Vagina (tissue), 2 donors: ENCODE measurements at regions not wholly inside any gene's neighbourhood (a gene's known extent, or its start where the extent isn't known, plus 50 kb on each side); places are given as distances from the start of the nearest gene placed in this dataset.
A peak's percentile ranks its signal among the peaks of the same experiment; 100 is the strongest.

Experiments used
- DNase-seq, 2 donors: peaks; one replicate each; pipeline ENCODE4 v3.0.0-alpha.2; 2017; ENCODE audit errors: extremely low spot score in 2 of 2
- H3K27ac ChIP-seq: fragments of 200-600 bp; sonication (generic); one replicate; pipeline ENCODE4 v1.5.1; 2019
- H3K27me3 ChIP-seq: fragments of 200-600 bp; sonication (generic); one replicate; pipeline ENCODE4 v1.5.1; 2019
- H3K36me3 ChIP-seq, 2 donors: fragments of 200-600 bp; sonication (generic); one replicate each; pipeline ENCODE4 v1.5.1; 2017 to 2019
- H3K4me1 ChIP-seq: fragments of 200-600 bp; sonication (generic); one replicate; pipeline ENCODE4 v1.5.1; 2019
- H3K4me3 ChIP-seq, 2 donors: fragments of 200-600 bp; sonication (generic); 1 replicate in 1 of 2; 2 replicates in 1 of 2; pipeline ENCODE4 v1.5.1; 2016 to 2019
- H3K9me3 ChIP-seq: fragments of 200-600 bp; sonication (generic); one replicate; pipeline ENCODE4 v1.5.1; 2019
- POLR2A ChIP-seq, 2 donors: fragments of 450-650 bp; IDR thresholded peaks; one replicate each; pipeline ENCODE4 v1.6.1; 2017; ENCODE audit warnings: antibody characterized with exemption in 2 of 2, mild to moderate bottlenecking in 2 of 2, moderate library complexity in 2 of 2
- POLR2AphosphoS5 ChIP-seq, 2 donors: sonication (generic); formaldehyde crosslinking; IDR thresholded peaks; one replicate each; pipeline ENCODE4 v1.9.0; 2017; ENCODE audit warnings: antibody characterized with exemption in 2 of 2, mild to moderate bottlenecking in 2 of 2, low read depth in 1 of 2; ENCODE audit not compliant: insufficient read depth in 1 of 2
- intact Hi-C: fragments of 100-400 bp; cut with DNase I; formaldehyde crosslinking; loops from one replicate; pipeline ENCODE4 v1.15.1; 2023
- TF ChIP-seq, protein P1 (sequence below), 3 experiments: fragments of 450-650 bp in 2 of 3; fragments of 200-600 bp in 1 of 3; sonication (generic) in 1 of 3; IDR thresholded peaks; one replicate each; pipeline ENCODE4 v1.5.1; 2017 to 2019; ENCODE audit warnings: antibody characterized with exemption in 3 of 3, mild to moderate bottlenecking in 2 of 3, moderate library complexity in 2 of 3

DNA sequence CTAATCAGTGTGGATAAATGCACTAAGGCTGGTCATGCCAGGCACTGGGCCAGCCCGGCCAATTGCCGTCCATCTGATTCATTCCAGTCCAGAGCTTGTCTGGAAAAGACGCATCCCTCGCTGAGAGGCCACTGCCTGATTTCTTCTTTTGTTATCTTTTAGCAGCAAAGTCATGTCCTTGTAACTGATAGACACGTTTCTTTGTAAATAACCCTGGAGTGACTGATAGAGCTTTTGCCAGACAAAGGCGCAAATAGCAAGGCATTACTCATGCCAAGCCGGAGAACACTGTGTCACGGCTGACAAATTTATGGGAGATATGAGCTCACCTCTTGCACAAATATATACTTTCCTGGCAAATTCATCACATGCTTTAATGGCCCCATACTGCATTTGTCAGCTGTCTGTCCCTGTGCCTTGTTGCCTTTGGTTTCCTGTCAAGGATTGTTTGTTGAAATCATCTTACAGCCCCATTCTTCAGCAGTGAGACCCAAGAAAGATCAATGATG, 164.4 kb downstream of the ETAA1 start:
- Histone ChIP-seq H3K4me1 (peaks cover 19% of the 10 kb centered on the region), H3K27me3 (no peaks in the 10 kb centered on the region), H3K9me3 (no peaks in the 10 kb centered on the region), H3K4me3 (no peak overlapping the region), H3K36me3 (no peaks in the 10 kb centered on the region), H3K27ac (no peak overlapping the region)
- no peak for DNase-seq
- no peak for TF ChIP-seq POLR2A (IDR thresholded peaks at IDR 0.05)
- peak in 1 of 2 donors; percentile 46 for TF ChIP-seq POLR2AphosphoS5 (IDR thresholded peaks at IDR 0.05; ENCODE audit: insufficient read depth in 1 of 2, low read depth in 1 of 2)
- TF ChIP-seq, protein P1, sequence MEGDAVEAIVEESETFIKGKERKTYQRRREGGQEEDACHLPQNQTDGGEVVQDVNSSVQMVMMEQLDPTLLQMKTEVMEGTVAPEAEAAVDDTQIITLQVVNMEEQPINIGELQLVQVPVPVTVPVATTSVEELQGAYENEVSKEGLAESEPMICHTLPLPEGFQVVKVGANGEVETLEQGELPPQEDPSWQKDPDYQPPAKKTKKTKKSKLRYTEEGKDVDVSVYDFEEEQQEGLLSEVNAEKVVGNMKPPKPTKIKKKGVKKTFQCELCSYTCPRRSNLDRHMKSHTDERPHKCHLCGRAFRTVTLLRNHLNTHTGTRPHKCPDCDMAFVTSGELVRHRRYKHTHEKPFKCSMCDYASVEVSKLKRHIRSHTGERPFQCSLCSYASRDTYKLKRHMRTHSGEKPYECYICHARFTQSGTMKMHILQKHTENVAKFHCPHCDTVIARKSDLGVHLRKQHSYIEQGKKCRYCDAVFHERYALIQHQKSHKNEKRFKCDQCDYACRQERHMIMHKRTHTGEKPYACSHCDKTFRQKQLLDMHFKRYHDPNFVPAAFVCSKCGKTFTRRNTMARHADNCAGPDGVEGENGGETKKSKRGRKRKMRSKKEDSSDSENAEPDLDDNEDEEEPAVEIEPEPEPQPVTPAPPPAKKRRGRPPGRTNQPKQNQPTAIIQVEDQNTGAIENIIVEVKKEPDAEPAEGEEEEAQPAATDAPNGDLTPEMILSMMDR (IDR thresholded peaks at IDR 0.05): no peak
- intact Hi-C loops: no loop called here

DNA sequence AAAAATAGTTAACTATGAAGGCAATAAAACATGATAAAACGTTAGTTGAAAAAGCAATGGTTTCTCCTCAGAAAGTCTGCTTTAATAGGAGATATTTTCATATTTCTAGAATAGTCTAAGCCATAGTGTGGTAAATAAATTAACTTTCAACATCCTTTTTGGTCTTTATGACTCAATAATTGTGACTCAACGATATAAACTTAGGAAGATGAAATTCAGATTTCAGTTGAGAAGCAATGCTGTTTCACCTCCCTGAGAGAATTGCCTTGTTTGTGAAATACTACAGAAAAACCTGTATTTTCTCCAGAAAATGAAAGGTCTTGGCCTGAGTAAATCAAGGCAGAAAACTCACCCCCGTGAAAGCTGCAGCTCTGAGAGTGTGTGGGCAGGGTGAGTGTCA, 166.9 kb downstream of the ETAA1 start:
- no peak for DNase-seq
- Histone ChIP-seq H3K4me3 (no peak overlapping the region), H3K9me3 (no peaks in the 10 kb centered on the region), H3K4me1 (peaks cover 19% of the 10 kb centered on the region), H3K36me3 (no peaks in the 10 kb centered on the region), H3K27ac (no peak overlapping the region), H3K27me3 (no peaks in the 10 kb centered on the region)
- intact Hi-C loops: no loop called here
- TF ChIP-seq, protein P1 (IDR thresholded peaks at IDR 0.05): no peak
- no peak for TF ChIP-seq POLR2A (IDR thresholded peaks at IDR 0.05)

DNA sequence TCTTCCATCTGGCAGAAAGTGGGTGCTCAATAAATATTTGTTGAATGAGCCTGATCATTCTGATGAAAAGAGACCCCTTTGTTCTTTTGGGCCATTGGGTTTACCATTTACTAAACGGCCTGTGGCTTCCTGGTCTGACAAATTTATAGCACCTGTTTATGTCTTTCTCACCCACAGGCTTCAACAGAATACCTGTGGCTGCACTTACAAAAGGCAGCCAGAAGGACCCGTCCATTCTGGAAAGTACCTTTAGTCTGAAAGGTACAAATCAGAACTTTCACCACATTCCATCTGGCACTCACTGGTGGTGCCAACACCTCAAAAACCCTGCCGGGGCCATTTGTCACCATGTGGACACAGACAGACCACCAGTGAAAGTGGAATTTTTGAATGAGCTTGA, 167.5 kb downstream of the ETAA1 start:
- TF ChIP-seq POLR2A (IDR thresholded peaks at IDR 0.05) (no peak), POLR2AphosphoS5 (IDR thresholded peaks at IDR 0.05; ENCODE audit: insufficient read depth in 1 of 2, low read depth in 1 of 2) (no peak)
- TF ChIP-seq, protein P1 (IDR thresholded peaks at IDR 0.05): no peak
- Histone ChIP-seq H3K36me3 (no peaks in the 10 kb centered on the region), H3K27me3 (no peaks in the 10 kb centered on the region), H3K27ac (no peak overlapping the region), H3K4me1 (peaks cover 19% of the 10 kb centered on the region), H3K4me3 (no peak overlapping the region), H3K9me3 (no peaks in the 10 kb centered on the region)
- intact Hi-C loops: no loop called here
- no peak for DNase-seq

DNA sequence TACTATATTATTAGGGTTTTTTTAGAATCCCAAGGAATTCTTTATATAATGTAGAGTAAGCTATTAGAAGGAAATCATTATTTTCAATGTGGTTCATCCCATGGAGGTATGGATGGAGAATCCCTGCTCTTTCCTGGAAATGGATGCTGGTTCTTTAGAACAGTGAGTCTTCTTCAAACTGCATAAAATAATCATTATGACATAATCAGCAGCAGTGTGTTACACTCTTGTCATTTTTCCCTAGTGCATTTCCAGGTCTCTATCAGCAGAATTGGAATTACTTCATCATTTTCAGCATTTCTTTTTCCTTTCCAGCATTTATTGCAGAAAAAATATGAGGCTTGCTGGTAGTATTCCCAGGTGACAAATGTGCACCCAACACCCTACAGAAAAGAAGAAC, 168.1 kb downstream of the ETAA1 start:
- Histone ChIP-seq H3K27me3 (no peaks in the 10 kb centered on the region), H3K4me1 (peaks cover 19% of the 10 kb centered on the region), H3K9me3 (no peaks in the 10 kb centered on the region), H3K4me3 (no peak overlapping the region), H3K27ac (no peak overlapping the region), H3K36me3 (no peaks in the 10 kb centered on the region)
- intact Hi-C loops: no loop called here
- no peak for DNase-seq
- TF ChIP-seq POLR2AphosphoS5 (IDR thresholded peaks at IDR 0.05; ENCODE audit: insufficient read depth in 1 of 2, low read depth in 1 of 2): no peak
- TF ChIP-seq, protein P1 (IDR thresholded peaks at IDR 0.05): no peak

DNA sequence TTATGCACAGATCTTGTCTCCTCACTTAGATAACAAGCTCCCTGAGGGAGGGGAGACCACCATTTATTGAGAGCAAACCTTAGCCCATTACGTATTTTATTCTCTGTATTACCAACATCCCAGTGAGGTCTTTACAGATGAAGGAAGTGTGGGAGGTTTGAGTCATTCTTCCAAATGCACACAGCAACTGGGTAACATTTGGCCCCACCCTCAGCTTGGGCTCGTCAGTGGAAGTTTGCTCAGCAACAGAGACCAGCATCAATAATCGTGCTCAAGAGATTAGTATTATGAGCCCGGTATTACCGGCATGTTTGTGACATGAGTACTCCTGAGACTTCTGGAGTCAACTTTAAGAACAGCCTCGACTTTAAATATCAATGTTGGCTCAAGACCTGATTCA, 168.6 kb downstream of the ETAA1 start:
- no peak overlapping the region for H3K4me3 ChIP-seq
- intact Hi-C loops: no loop called here
- H3K27ac ChIP-seq: no peak overlapping the region
- TF ChIP-seq, protein P1 (IDR thresholded peaks at IDR 0.05): no peak
- TF ChIP-seq POLR2A (IDR thresholded peaks at IDR 0.05) (no peak), POLR2AphosphoS5 (IDR thresholded peaks at IDR 0.05; ENCODE audit: insufficient read depth in 1 of 2, low read depth in 1 of 2) (peak in 1 of 2 donors; percentile 13)
- no peaks in the 10 kb centered on the region for H3K36me3 ChIP-seq
- H3K27me3 ChIP-seq: no peaks in the 10 kb centered on the region
- H3K9me3 ChIP-seq: no peaks in the 10 kb centered on the region
- H3K4me1 ChIP-seq: peaks cover 15% of the 10 kb centered on the region
- no peak for DNase-seq
